SK-N-SH treated with all-trans-retinoic acid at 6 μM for 48 hours (cell line): ENCODE measurements at regions not wholly inside any gene's neighbourhood (a gene's known extent, or its start where the extent isn't known, plus 50 kb on each side); places are given as distances from the start of the nearest gene placed in this dataset.

Experiments used
- ATAC-seq: fragments of 200-7000 bp; cut with Tn5 transposase; 3 replicates; pipeline ENCODE4 v1.9.1; 2020; ENCODE audit warnings: mild to moderate bottlenecking, moderate library complexity
- BACH2 ChIP-seq: fragments of 250-450 bp; sonication (Bioruptor Pico); IDR thresholded peaks from 2 replicates; pipeline ENCODE4 v1.9.0; 2021; ENCODE audit warnings: mild to moderate bottlenecking, borderline replicate concordance
- ISL1 ChIP-seq: fragments of 250-450 bp; sonication (Bioruptor Pico); IDR thresholded peaks from 2 replicates; pipeline ENCODE4 v2.1.2; 2022; ENCODE audit warnings: mild to moderate bottlenecking, moderate library complexity
- PPARA ChIP-seq: fragments of 250-450 bp; sonication (Bioruptor Pico); IDR thresholded peaks from 2 replicates; pipeline ENCODE4 v1.5.0; 2020; ENCODE audit warnings: mild to moderate bottlenecking, borderline replicate concordance
- RARB ChIP-seq: fragments of 250-450 bp; sonication (Bioruptor Pico); IDR thresholded peaks from 2 replicates; pipeline ENCODE4 v1.8.0; 2021; ENCODE audit warnings: mild to moderate bottlenecking, moderate library complexity
- SNAI2 ChIP-seq: fragments of 250-450 bp; sonication (Bioruptor Pico); IDR thresholded peaks from 2 replicates; pipeline ENCODE4 v1.5.0; 2020; ENCODE audit warnings: mild to moderate bottlenecking, moderate library complexity
- TOX ChIP-seq: fragments of 250-450 bp; sonication (Bioruptor Pico); IDR thresholded peaks from 2 replicates; pipeline ENCODE4 v1.8.0; 2021; ENCODE audit warnings: mild to moderate bottlenecking, moderate library complexity, borderline replicate concordance
- ZFP3 ChIP-seq: fragments of 250-450 bp; sonication (Bioruptor Pico); IDR thresholded peaks from 2 replicates; pipeline ENCODE4 v1.5.0; 2020; ENCODE audit warnings: mild to moderate bottlenecking, moderate library complexity
- ZNF565 ChIP-seq: fragments of 450-650 bp; formaldehyde crosslinking; conservative IDR thresholded peaks from 2 replicates; pipeline ENCODE4 v1.5.0; 2020; ENCODE audit warnings: low read depth, mild to moderate bottlenecking, moderate library complexity
- TF ChIP-seq, protein P1 (sequence below): fragments of 250-450 bp; sonication (Bioruptor Pico); IDR thresholded peaks from 2 replicates; pipeline ENCODE4 v1.5.0; 2020; ENCODE audit warnings: mild to moderate bottlenecking, moderate library complexity
- TF ChIP-seq, protein P2 (sequence below): fragments of 250-450 bp; sonication (Bioruptor Pico); IDR thresholded peaks from 2 replicates; pipeline ENCODE4 v1.5.1; 2021; ENCODE audit warnings: mild to moderate bottlenecking, moderate library complexity

- TF ChIP-seq, protein P1, sequence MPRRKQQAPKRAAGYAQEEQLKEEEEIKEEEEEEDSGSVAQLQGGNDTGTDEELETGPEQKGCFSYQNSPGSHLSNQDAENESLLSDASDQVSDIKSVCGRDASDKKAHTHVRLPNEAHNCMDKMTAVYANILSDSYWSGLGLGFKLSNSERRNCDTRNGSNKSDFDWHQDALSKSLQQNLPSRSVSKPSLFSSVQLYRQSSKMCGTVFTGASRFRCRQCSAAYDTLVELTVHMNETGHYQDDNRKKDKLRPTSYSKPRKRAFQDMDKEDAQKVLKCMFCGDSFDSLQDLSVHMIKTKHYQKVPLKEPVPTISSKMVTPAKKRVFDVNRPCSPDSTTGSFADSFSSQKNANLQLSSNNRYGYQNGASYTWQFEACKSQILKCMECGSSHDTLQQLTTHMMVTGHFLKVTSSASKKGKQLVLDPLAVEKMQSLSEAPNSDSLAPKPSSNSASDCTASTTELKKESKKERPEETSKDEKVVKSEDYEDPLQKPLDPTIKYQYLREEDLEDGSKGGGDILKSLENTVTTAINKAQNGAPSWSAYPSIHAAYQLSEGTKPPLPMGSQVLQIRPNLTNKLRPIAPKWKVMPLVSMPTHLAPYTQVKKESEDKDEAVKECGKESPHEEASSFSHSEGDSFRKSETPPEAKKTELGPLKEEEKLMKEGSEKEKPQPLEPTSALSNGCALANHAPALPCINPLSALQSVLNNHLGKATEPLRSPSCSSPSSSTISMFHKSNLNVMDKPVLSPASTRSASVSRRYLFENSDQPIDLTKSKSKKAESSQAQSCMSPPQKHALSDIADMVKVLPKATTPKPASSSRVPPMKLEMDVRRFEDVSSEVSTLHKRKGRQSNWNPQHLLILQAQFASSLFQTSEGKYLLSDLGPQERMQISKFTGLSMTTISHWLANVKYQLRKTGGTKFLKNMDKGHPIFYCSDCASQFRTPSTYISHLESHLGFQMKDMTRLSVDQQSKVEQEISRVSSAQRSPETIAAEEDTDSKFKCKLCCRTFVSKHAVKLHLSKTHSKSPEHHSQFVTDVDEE (CRISPR knock-in tag): no peak
- TF ChIP-seq ZNF565 (CRISPR knock-in tag) (no peak), ZFP3 (CRISPR knock-in tag) (no peak), SNAI2 (no peak), ISL1 (CRISPR knock-in tag) (no peak), BACH2 (CRISPR knock-in tag) (no peak), RARB (CRISPR knock-in tag) (no peak), TOX (CRISPR knock-in tag) (no peak), PPARA (CRISPR knock-in tag) (no peak)
- TF ChIP-seq, protein P2, sequence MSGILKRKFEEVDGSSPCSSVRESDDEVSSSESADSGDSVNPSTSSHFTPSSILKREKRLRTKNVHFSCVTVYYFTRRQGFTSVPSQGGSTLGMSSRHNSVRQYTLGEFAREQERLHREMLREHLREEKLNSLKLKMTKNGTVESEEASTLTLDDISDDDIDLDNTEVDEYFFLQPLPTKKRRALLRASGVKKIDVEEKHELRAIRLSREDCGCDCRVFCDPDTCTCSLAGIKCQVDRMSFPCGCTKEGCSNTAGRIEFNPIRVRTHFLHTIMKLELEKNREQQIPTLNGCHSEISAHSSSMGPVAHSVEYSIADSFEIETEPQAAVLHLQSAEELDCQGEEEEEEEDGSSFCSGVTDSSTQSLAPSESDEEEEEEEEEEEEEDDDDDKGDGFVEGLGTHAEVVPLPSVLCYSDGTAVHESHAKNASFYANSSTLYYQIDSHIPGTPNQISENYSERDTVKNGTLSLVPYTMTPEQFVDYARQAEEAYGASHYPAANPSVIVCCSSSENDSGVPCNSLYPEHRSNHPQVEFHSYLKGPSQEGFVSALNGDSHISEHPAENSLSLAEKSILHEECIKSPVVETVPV (CRISPR knock-in tag): no peak
- ATAC-seq: peak; percentile 60
Measured at GRCh38 chr16:22424161-22424937, 49.9 kb upstream of the CDR2 start.
